ENCODE measurements at regions not wholly inside any gene's neighbourhood (a gene's known extent, or its start where the extent isn't known, plus 50 kb on each side); places are given as distances from the start of the nearest gene placed in this dataset.

GRCh38 chr13:65808061-65808460, 1422.1 kb downstream of the PCDH9 start:
- no peaks in the 10 kb centered on the region for H3K36me3 ChIP-seq (ENCODE audit: insufficient read depth, low read length)
- peaks cover 17% of the 10 kb centered on the region for H3K4me1 ChIP-seq (ENCODE audit: insufficient read depth, low read length)
- peak overlapping the region; percentile 33 for H3K27ac ChIP-seq (ENCODE audit: low read depth, low read length)
- no peaks in the 10 kb centered on the region for H3K9me3 ChIP-seq (ENCODE audit: low read depth, low read length)
- no peak for TF ChIP-seq CTCF (IDR thresholded peaks at IDR 0.05; ENCODE audit: extremely low read depth, low read depth, low read length)
- H3K27me3 ChIP-seq (ENCODE audit: insufficient read depth, low read length) = no peaks in the 10 kb centered on the region
- no peaks in the 10 kb centered on the region for H3K79me2 ChIP-seq (ENCODE audit: insufficient read depth, low read length)
- H3K4me3 ChIP-seq (ENCODE audit: insufficient read depth, low read length) = no peak overlapping the region
- H4K20me1 ChIP-seq (ENCODE audit: insufficient read depth, low read length) = no peaks in the 10 kb centered on the region
- DNase-seq (ENCODE audit: insufficient read length, low spot score, missing footprints) = no peak
- peak overlapping the region; percentile 37 for H3K4me2 ChIP-seq (ENCODE audit: insufficient read depth, low read length)
- no peak overlapping the region for H2AFZ ChIP-seq (ENCODE audit: low read length)

GRCh38 chr13:65803530-65804392, 1426.4 kb downstream of the PCDH9 start:
- H3K4me3 ChIP-seq (ENCODE audit: insufficient read depth, low read length) = no peak overlapping the region
- no peak overlapping the region for H2AFZ ChIP-seq (ENCODE audit: low read length)
- no peak overlapping the region for H3K27ac ChIP-seq (ENCODE audit: low read depth, low read length)
- H3K79me2 ChIP-seq (ENCODE audit: insufficient read depth, low read length) = no peaks in the 10 kb centered on the region
- no peaks in the 10 kb centered on the region for H3K9me3 ChIP-seq (ENCODE audit: low read depth, low read length)
- no peak for DNase-seq (ENCODE audit: insufficient read length, low spot score, missing footprints)
- no peaks in the 10 kb centered on the region for H3K27me3 ChIP-seq (ENCODE audit: insufficient read depth, low read length)
- H3K4me1 ChIP-seq (ENCODE audit: insufficient read depth, low read length) = peaks cover 17% of the 10 kb centered on the region
- H4K20me1 ChIP-seq (ENCODE audit: insufficient read depth, low read length) = no peaks in the 10 kb centered on the region
- H3K4me2 ChIP-seq (ENCODE audit: insufficient read depth, low read length) = no peak overlapping the region
- no peak for TF ChIP-seq CTCF (IDR thresholded peaks at IDR 0.05; ENCODE audit: extremely low read depth, low read depth, low read length)
- H3K36me3 ChIP-seq (ENCODE audit: insufficient read depth, low read length) = no peaks in the 10 kb centered on the region

GRCh38 chr13:65789815-65790214, 1440.3 kb downstream of the PCDH9 start:
- peak; percentile 73 for DNase-seq (ENCODE audit: insufficient read length, low spot score, missing footprints)
- H3K9me3 ChIP-seq (ENCODE audit: low read depth, low read length) = no peaks in the 10 kb centered on the region

More at GRCh38 chr13:65789815-65790214, 1440.3 kb downstream of the PCDH9 start:
- Histone ChIP-seq H4K20me1 (ENCODE audit: insufficient read depth, low read length) (no peaks in the 10 kb centered on the region), H3K36me3 (ENCODE audit: insufficient read depth, low read length) (no peaks in the 10 kb centered on the region), H3K27me3 (ENCODE audit: insufficient read depth, low read length) (no peaks in the 10 kb centered on the region), H3K27ac (ENCODE audit: low read depth, low read length) (peak overlapping the region; percentile 35), H3K79me2 (ENCODE audit: insufficient read depth, low read length) (no peaks in the 10 kb centered on the region), H3K4me2 (ENCODE audit: insufficient read depth, low read length) (peak overlapping the region; percentile 54), H3K4me3 (ENCODE audit: insufficient read depth, low read length) (no peak overlapping the region), H3K4me1 (ENCODE audit: insufficient read depth, low read length) (no peaks in the 10 kb centered on the region), H2AFZ (ENCODE audit: low read length) (peak overlapping the region; percentile 67)
- TF ChIP-seq CTCF (IDR thresholded peaks at IDR 0.05; ENCODE audit: extremely low read depth, low read depth, low read length) = no peak

Measured in osteoblast (primary cell).